CD14-positive monocyte (primary cell): ENCODE measurements at regions not wholly inside any gene's neighbourhood (a gene's known extent, or its start where the extent isn't known, plus 50 kb on each side); places are given as distances from the start of the nearest gene placed in this dataset.
A peak's percentile ranks its signal among the peaks of the same experiment; 100 is the strongest.

Experiments
- DNase-seq, 3 donors: peaks; one replicate each; pipeline ENCODE4 v3.0.0-alpha.2; 2011 to 2022
- H2AFZ ChIP-seq: 2 replicates; pipeline ENCODE4 v1.6.0; 2012; ENCODE audit warnings: mild to moderate bottlenecking, low read depth, low read length, inconsistent platforms; ENCODE audit not compliant: insufficient read depth, poor library complexity, severe bottlenecking
- H3K27ac ChIP-seq, 2 donors: 1 replicate in 1 of 2; 2 replicates in 1 of 2; pipeline ENCODE4 v1.5.1; 2012 to 2013; ENCODE audit warnings: low read length in 2 of 2, control low read depth in 1 of 2, inconsistent platforms in 1 of 2, low read depth in 1 of 2, mild to moderate bottlenecking in 1 of 2
- H3K27me3 ChIP-seq, 2 donors: one replicate each; pipeline versions ENCODE4 v1.6.0 to v1.6.1; 2011 to 2013; ENCODE audit warnings: low read length in 2 of 2; ENCODE audit not compliant: control insufficient read depth in 2 of 2, insufficient read depth in 2 of 2
- H3K36me3 ChIP-seq, 2 donors: replicated peaks in 1 of 2; 1 replicate in 1 of 2; 2 replicates in 1 of 2; pipeline versions ENCODE4 v1.5.1 to v1.6.1; 2012 to 2013; ENCODE audit warnings: low read length in 2 of 2, control low read depth in 1 of 2, inconsistent platforms in 1 of 2, mild to moderate bottlenecking in 1 of 2; ENCODE audit not compliant: insufficient read depth in 2 of 2, control insufficient read depth in 1 of 2
- H3K4me1 ChIP-seq, 2 donors: 1 replicate in 1 of 2; 2 replicates in 1 of 2; pipeline versions ENCODE4 v1.5.1 to v1.6.1; 2012 to 2013; ENCODE audit warnings: low read length in 2 of 2, control low read depth in 1 of 2, inconsistent platforms in 1 of 2, mild to moderate bottlenecking in 1 of 2, moderate library complexity in 1 of 2; ENCODE audit not compliant: insufficient read depth in 2 of 2, control insufficient read depth in 1 of 2
- H3K4me2 ChIP-seq: replicated peaks from 2 replicates; pipeline ENCODE3; 2012; ENCODE audit warnings: low read length, moderate library complexity, mild to moderate bottlenecking; ENCODE audit not compliant: poor library complexity, severe bottlenecking; ENCODE audit errors: extremely low read depth
- H3K4me3 ChIP-seq, 3 experiments: fragments of 200-600 bp in 1 of 3; sonication (generic) in 1 of 3; replicated peaks in 1 of 3; 1 replicate in 2 of 3; 2 replicates in 1 of 3; pipeline ENCODE4 v1.5.1; 2011 to 2013; ENCODE audit warnings: low read length in 3 of 3, mild to moderate bottlenecking in 3 of 3, control low read depth in 2 of 3, low read depth in 2 of 3, inconsistent platforms in 1 of 3, moderate library complexity in 1 of 3
- H3K79me2 ChIP-seq: 2 replicates; pipeline ENCODE4 v1.6.0; 2012; ENCODE audit warnings: mild to moderate bottlenecking, control low read depth, inconsistent platforms, low read length, moderate library complexity; ENCODE audit not compliant: insufficient read depth
- H3K9ac ChIP-seq: 2 replicates; pipeline ENCODE4 v1.6.0; 2017; ENCODE audit warnings: low read length, mild to moderate bottlenecking; ENCODE audit not compliant: insufficient read depth, poor library complexity, severe bottlenecking
- H3K9me3 ChIP-seq, 2 donors: replicated peaks in 1 of 2; 1 replicate in 1 of 2; 2 replicates in 1 of 2; pipeline versions ENCODE4 v1.5.1 to v1.6.1; 2012 to 2013; ENCODE audit warnings: low read length in 2 of 2, control low read depth in 1 of 2; ENCODE audit not compliant: control insufficient read depth in 1 of 2, insufficient read depth in 1 of 2
- H4K20me1 ChIP-seq: 2 replicates; pipeline ENCODE4 v1.6.0; 2012; ENCODE audit warnings: mild to moderate bottlenecking, low read length, control low read depth, moderate library complexity; ENCODE audit not compliant: insufficient read depth
- H3K27ac Mint-ChIP-seq, 7 donors: one replicate each; pipeline ENCODE4 v1.8.0; 2020; ENCODE audit warnings: mild to moderate bottlenecking in 7 of 7, mixed read lengths in 7 of 7, moderate library complexity in 6 of 7, inconsistent platforms in 2 of 7
- H3K27me3 Mint-ChIP-seq, 3 donors: one replicate each; pipeline ENCODE4 v1.8.0; 2021 to 2022; ENCODE audit warnings: low read depth in 3 of 3, mild to moderate bottlenecking in 3 of 3, mixed read lengths in 3 of 3, moderate library complexity in 3 of 3, inconsistent platforms in 1 of 3
- H3K36me3 Mint-ChIP-seq, 2 donors: one replicate each; pipeline ENCODE4 v1.8.0; 2020; ENCODE audit warnings: mixed read lengths in 2 of 2, inconsistent platforms in 1 of 2, mild to moderate bottlenecking in 1 of 2
- H3K4me1 Mint-ChIP-seq: one replicate; pipeline ENCODE4 v1.8.0; 2020; ENCODE audit warnings: mild to moderate bottlenecking, mixed read lengths
- H3K4me3 Mint-ChIP-seq, 2 donors: one replicate each; pipeline ENCODE4 v1.8.0; 2020; ENCODE audit warnings: mild to moderate bottlenecking in 2 of 2, mixed read lengths in 2 of 2, moderate library complexity in 1 of 2
- H3K9me3 Mint-ChIP-seq, 7 donors: one replicate each; pipeline ENCODE4 v1.8.0; 2020 to 2022; ENCODE audit warnings: mixed read lengths in 7 of 7, mild to moderate bottlenecking in 6 of 7, moderate library complexity in 6 of 7, inconsistent platforms in 2 of 7
- WGBS: methylation state at CpG from one replicate; pipeline ENCODE4 v1.1.5; 2013; ENCODE audit warnings: missing lambda C conversion rate; ENCODE audit not compliant: insufficient coverage; 5-methylcytosine and 5-hydroxymethylcytosine counted together
- intact Hi-C, 2 donors: fragments of 100-400 bp; cut with micrococcal nuclease; formaldehyde crosslinking; loops; one replicate each; pipeline versions ENCODE4 v1.15.0 to v1.15.1; 2023
- TF ChIP-seq, protein P1 (sequence below): fragments of 200-600 bp; IDR thresholded peaks from one replicate; pipeline ENCODE4 v1.8.0; 2022; ENCODE audit warnings: antibody characterized with exemption, mild to moderate bottlenecking

DNA sequence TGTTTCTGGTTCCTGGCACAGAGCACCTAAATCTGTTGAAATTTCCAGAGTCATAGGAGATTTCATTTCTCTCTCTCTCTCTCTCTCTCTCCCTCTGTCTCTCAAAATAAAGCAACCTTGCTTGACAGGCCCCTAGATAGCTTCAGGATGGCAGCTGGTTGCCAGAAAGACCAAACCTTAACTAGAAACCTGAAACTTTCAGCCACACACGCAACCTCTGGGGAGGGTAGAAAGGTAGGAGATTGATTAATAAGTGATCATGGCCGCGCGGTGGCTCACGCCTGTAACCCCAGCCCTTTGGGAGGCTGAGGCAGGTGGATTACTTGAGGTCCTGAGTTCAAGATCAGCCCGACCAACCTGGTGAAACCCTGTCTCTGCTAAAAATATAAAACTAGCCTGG, 1885.4 kb upstream of the CELF4 start:
- Histone ChIP-seq H3K4me1 (no peaks in the 10 kb centered on the region), H3K9me3 (no peaks in the 10 kb centered on the region), H4K20me1 (no peaks in the 10 kb centered on the region), H3K27ac (no peak overlapping the region), H2AFZ (no peak overlapping the region), H3K27me3 (no peaks in the 10 kb centered on the region), H3K4me2 (no peak overlapping the region), H3K36me3 (no peaks in the 10 kb centered on the region), H3K79me2 (no peaks in the 10 kb centered on the region), H3K9ac (no peak overlapping the region), H3K4me3 (no peak overlapping the region)
- Mint-ChIP-seq H3K4me1 (peaks cover 10% of the 10 kb centered on the region), H3K36me3 (no peaks in the 10 kb centered on the region), H3K9me3 (peaks cover 0 to 9% (median 0%) of the 10 kb centered on the region in 7 donors), H3K27me3 (peaks cover 0 to 1% (median 0%) of the 10 kb centered on the region in 3 donors), H3K4me3 (no peak overlapping the region), H3K27ac (peak overlapping the region in 1 of 7 donors; percentile 17)
- TF ChIP-seq, protein P1, sequence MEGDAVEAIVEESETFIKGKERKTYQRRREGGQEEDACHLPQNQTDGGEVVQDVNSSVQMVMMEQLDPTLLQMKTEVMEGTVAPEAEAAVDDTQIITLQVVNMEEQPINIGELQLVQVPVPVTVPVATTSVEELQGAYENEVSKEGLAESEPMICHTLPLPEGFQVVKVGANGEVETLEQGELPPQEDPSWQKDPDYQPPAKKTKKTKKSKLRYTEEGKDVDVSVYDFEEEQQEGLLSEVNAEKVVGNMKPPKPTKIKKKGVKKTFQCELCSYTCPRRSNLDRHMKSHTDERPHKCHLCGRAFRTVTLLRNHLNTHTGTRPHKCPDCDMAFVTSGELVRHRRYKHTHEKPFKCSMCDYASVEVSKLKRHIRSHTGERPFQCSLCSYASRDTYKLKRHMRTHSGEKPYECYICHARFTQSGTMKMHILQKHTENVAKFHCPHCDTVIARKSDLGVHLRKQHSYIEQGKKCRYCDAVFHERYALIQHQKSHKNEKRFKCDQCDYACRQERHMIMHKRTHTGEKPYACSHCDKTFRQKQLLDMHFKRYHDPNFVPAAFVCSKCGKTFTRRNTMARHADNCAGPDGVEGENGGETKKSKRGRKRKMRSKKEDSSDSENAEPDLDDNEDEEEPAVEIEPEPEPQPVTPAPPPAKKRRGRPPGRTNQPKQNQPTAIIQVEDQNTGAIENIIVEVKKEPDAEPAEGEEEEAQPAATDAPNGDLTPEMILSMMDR: no peak
- no peak for DNase-seq
- intact Hi-C loops: no loop called here
- 100% methylated on average over 4 of the region's 6 CpGs for WGBS

DNA sequence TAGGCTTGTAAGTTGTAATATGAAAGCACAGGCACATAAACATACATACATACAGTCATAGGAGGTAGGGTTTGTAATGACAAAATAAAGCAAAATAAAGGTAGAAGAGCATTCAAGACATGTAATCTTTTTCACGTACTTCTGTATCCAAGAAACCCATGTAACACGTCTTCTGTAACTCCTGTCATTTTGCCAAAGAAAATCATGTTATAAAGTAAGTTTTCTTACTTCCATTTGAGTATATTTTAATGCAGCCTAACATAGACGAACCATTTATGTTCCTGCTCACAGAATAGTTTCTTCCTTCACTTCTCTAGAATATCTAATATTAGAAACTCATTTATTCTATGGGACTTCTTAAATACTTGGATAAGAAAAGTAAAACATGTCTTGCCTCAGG, 1884.0 kb upstream of the CELF4 start:
- DNase-seq: no peak
- Mint-ChIP-seq H3K36me3 (no peaks in the 10 kb centered on the region), H3K4me1 (peaks cover 15% of the 10 kb centered on the region), H3K9me3 (peaks cover 0 to 9% (median 0%) of the 10 kb centered on the region in 7 donors), H3K27ac (no peak overlapping the region), H3K4me3 (no peak overlapping the region), H3K27me3 (peaks cover 0 to 1% (median 0%) of the 10 kb centered on the region in 3 donors)
- Histone ChIP-seq H3K27me3 (no peaks in the 10 kb centered on the region), H3K9me3 (no peaks in the 10 kb centered on the region), H2AFZ (no peak overlapping the region), H3K4me1 (no peaks in the 10 kb centered on the region), H3K4me2 (no peak overlapping the region), H3K36me3 (no peaks in the 10 kb centered on the region), H4K20me1 (no peaks in the 10 kb centered on the region), H3K4me3 (no peak overlapping the region), H3K9ac (no peak overlapping the region), H3K27ac (no peak overlapping the region), H3K79me2 (no peaks in the 10 kb centered on the region)
- intact Hi-C loops: no loop called here
- TF ChIP-seq, protein P1: no peak
- no CpG with 5 or more reads among the region's 3 CpGs for WGBS
